ENCODE measurements at regions not wholly inside any gene's neighbourhood (a gene's known extent, or its start where the extent isn't known, plus 50 kb on each side); places are given as distances from the start of the nearest gene placed in this dataset.

DNA sequence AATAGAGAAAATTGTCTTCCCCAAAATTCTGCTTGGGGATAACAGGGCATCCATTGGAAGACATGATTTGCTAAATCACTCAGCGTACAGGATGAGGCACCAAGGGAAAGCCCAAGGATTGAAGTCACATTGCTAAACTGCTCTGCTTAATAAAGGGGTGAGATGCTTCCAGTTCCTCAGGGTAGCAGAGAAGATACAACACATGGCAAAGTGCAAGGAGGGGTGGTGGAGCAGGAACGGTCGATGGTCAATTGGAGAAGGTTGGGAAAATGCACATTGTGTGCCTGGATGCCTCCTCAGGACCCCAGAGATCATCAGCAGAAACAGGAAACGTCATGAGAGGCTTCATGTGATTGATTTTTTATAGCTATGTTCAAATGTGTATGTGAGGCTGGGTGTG is 116.3 kb upstream of the SOX1 start:
- no peak for DNase-seq (ENCODE audit: low spot score)

DNA sequence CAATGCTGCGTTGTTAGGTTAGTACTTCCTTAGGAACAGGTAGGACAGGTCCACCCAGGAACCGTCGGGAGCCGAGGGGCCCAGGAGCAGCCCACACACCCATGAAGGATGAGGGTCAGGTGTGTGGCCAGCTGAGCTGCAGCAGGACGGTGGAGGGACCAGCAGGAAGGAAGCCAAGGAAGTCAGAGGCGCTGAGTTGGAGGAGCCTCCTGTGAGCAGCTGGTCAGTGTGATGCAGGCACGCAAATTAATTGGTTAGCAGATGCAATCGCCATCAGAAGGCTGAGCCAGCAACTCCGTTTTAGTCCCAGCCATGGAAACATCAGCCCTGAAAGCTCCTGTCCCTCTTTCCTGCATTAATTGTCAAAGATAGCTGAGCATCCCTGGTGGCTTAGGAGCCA is 114.9 kb upstream of the SOX1 start:
- no peak for DNase-seq (ENCODE audit: low spot score)

DNA sequence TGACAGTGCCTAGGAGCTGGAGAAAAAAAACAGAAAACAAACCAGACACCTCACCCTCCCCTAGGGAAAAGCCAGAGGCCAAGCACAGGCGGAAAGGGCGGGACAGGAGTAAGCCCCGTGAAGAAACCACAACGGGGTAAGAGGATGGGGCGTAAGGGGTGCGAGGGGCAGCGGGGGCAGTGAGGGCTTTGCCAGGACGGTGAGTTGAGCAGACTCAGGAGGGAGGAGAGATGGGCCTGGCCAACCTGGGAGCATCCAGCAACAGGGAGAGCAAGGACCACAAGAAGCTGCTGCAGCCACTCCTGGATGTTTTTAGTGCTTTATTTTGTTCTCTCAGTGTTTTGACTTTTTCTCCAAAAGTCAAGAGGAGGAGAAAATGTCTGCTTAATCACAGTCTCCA is 114.1 kb upstream of the SOX1 start:
- DNase-seq (ENCODE audit: low spot score): no peak

DNA sequence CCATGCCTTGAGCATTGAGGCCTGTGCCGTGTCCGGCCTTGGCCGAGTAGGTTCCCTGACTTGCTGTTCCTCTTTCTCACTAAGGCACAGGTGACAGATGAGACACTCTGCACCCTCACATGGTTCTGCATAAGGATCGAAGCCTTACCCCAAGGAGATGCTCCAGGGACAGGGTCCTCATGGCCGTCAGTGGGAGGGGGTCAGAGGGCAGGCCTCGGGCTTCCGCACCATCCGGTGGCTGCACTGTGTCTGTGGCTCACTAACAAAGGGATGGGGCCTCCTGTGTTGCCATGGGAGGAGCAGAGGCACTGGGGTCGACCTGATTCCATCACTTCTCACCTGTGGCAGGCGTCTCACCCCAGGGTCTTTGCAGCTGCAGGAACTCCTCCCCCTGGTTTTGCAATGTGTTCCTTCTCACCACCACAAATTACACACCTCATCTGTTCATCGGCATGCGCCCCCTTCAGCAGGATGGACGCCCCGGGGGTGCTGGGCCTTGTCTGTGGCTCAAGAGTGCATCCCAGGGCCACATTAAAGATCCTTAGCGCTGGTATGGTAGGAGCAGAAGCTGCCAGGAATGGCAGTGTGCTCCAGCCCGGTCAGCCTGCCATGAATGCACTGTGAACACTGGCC is 113.3 kb upstream of the SOX1 start:
- DNase-seq (ENCODE audit: low spot score): no peak

DNA sequence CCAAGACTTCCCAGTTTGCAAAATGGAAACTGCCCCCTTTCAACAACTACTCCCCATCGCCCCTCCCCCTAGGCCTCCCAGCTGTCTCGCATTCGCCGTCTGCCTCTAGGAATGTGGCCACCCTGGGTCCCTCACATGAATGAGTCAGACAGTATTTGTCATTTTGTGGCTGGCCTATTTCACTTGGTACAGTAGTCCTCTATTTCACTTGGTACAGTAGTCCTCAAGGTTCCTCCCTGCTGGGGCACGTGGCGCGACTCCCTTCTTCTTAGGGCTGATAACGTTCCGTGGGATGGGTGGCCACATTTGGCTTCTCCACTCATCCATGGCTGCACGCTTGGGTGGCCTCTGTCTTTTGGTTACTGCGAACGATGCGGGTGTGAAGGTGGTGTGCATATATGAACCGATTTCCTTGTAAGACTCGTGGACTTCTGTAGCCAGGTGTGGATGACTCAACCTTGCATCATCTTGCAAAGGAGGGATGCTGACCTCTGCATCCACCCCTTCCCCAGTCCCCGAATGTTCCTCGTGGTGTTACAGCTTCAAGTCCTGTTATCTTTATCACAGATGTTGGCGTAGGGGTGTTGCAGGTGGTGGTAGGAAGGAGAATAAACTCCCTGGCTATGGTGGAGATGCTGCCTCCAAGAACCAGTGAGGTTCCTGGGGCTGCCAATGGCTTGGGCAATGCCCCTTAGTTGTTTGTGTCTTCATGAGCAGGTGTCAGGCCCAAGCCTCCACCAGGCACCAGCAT is 112.1 kb upstream of the SOX1 start:
- DNase-seq (ENCODE audit: low spot score): peak; percentile 66

DNA sequence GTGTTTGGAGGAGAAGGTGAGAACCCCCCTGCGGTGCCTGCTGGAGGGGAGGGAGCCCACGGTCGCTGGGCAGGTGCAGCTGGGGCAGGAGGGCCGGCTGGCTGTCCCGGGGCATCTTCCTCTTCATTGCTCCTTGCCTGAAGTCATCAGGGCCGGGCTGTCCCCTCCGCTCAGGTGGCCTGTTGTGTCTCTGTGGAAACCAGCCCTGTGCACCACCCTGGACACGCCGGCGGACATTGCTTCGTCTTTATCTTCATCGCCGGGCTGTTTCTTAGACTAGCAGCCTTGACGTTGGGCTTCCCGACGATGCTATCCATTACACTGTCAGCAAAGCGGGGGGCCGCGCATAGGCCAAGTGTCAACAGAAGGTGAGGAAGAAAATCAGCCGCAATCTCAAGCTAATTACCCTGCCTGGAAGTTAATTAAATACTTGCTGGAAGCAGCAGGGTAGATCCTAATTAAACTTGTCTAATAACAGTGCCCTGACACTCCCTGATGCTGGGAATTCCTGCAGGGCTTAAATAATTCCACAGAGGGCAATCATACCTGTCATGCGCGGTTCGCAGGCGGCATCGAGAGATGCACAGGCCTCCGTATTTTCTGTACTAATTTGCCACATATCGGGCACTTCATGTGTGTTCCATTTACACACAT is 111.4 kb upstream of the SOX1 start:
- DNase-seq (ENCODE audit: low spot score): no peak

DNA sequence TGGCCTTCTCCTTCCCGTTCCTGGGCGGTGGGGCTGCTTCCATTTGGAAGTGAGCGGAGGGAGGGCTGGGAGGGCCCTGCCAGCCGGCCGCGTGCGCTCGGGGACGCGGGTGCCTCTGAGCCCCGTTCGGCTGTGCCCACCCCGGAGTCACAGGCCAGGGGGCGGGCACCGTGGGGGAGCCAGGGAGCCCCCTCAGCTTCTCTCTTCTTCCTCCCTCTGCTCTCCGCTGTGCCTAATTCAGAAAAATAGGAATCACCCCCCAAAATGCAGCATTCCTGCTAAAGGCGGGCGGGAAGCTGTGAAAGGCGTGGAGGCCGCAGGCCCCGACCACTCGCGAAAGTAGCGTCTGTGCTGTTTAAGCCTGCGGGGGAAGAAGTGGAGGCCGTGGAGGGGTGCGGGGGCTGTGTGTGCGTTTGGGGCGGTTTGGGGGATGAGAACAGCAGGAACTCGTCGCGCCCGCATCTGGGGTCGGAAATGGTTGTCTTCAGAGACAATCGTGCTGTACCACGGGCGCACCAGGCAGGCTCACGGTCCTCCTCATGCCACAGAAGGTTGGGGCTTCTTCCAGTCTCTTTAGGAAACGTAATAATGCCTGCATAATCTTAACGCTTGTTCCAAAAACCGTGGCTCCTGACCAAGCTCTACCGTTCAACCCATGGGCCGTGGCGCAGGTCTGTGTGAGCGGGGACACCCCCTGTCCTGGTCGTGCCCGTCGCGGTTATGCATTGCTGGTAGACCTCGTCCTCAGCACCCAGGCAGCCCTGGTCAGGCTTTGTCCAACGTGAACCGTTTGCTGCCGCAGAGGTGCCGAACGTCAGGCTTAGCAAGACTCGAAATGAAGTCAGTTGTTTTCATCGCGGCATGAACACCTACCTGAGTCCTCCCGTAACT is 110.4 kb upstream of the SOX1 start:
- DNase-seq (ENCODE audit: low spot score): no peak

DNA sequence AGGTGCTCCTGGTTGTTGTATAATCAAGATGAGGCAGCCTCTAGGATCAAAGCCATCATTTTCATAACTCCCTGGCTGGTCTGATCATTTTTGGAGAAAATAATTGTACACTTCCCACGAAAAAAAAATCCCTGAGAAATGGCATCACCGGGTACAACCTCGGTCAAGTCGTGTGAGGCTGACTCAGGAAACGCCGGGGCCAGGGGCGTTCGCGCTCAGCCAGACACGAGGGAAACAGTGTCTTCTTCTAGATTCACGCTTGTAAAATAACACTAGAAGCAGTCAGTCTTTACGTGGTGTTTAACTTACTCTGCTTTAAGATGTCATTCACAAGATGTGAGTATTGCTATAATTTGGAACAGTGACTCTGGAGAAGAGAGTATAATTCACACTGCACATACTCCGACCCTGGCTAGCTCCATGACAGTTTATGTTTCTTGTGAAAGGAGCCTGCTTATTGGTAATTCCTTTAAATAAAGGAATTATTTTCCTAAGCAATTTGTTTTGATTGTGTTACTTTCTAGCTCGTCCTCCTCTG is 109.0 kb upstream of the SOX1 start:
- no peak for DNase-seq (ENCODE audit: low spot score)

DNA sequence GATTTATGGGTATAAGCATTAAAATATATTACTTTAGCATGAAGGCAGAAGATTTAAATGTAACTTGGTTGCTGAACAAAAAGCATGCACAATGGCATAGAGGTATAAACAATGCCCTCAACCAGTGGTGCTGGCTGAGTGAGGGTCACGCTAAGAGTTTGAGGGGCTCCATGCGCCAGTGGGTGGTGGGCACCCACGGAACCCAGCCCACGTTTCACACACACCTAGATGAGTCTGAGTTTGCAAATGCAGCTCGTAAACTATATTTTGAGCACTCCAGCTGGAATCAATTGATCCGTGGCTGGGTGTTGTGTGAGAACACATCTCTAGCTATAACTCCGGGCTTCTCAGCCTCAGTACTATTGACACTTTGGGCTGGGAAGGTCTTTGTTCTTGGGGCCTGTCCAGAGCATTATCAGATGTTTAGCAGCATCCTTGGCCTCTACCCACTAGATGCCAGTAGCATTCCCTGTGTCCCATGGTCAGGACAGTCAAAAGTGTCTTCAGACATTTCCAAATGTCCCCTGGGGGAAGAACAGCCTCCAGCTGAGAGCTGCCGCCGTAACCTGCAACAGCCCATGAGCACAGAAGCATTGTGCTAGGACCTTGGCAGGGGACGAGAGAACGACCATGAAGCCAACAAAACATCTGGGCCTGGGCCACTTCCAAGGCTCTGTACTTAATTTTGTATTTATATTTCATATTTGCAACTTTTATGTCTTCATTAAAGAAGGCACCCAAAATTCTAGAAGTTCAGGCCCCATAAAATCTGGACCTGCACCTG is 108.1 kb upstream of the SOX1 start:
- no peak for DNase-seq (ENCODE audit: low spot score)

DNA sequence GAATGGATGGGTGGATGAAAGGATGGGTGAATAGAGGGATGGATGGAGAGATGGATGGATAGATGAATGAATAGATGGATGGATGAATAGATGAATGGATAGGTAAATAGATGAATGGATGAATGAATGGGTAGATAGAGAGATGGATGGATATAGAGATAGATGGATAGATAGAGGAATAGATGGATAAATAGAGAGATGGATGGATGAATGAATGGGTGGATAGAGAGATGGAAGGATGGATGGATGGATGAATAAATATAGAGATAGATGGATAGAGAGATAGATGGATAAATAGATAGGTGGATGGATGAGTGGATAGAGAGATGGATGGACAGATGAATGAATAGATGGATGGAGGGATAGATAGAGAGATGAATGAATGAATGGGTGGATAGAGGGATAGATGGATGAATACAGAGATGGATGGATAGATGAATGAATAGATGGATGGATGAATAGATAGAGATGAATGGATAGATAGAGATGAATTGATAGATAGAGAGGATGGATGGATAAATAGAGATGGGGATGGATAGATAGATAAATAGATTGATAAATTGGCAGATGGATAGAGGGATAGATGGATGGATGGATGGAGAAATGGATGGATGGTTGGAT is 106.7 kb upstream of the SOX1 start:
- DNase-seq (ENCODE audit: low spot score): no peak

DNA sequence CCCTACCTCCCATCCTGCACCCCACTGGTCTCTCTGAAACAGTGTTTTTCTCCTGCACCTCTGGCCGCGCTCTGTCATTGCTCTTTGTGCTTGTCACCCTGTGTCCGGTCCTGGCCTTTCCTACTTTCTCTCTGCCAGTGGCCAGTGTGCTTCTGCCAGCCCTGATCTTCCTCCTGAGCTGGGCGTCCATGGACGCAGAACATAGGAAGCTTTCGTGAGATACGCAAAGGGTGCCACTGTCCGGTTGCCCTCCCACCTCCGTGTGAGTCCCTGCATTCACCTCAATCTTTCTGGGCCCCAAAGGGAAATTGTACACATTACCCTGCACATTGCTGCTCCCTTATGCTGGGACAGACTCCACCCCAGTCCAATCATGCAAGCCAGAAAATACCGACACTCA is 105.7 kb upstream of the SOX1 start:
- no peak for DNase-seq (ENCODE audit: low spot score)

DNA sequence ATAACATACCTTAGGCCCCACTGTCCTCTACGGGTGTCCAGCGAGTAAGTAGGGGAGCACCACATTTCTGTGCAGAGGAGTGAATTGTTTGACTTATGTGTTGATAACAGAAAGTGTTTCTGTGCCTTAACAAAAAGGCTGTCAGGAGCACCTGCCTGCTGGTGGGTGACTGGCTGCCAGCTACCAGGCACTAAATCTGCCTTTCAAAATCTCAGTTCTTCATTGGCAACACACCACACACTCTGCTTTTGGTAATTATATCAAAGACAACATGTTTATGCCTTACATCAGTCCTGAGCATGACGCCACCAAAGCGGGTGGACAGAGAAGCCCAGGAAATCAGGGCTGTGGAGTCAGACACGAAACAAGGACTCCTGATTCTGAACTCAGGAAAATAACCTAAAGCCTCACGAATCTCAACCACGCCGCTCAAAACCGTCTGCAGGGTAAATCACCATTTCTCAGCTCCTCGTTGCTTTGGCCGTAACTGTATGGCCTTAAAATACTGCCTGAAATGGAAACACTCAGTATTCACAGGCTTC is 105.2 kb upstream of the SOX1 start:
- no peak for DNase-seq (ENCODE audit: low spot score)

DNA sequence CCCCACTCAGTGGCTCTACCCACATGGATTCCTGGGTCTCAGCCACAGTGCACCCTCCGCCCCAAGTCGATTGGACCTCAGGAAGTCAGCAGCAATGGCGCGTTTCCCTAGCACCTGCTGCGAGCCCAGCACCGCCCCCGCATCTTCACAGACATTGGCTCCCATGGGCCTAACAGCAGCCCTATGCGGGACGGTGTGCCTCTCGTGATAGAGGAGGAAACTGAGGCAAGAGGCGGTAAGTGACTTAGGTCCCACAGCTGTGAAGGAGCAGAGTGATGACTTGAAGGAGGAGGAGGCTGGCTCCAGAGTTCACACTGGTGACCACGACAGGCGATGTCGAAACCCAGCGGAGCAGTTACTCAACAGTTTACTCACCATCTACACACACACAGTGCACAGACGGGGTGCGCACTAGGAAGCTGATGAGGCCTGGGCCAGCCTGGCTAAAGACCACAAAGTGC is 104.5 kb upstream of the SOX1 start:
- no peak for DNase-seq (ENCODE audit: low spot score)

DNA sequence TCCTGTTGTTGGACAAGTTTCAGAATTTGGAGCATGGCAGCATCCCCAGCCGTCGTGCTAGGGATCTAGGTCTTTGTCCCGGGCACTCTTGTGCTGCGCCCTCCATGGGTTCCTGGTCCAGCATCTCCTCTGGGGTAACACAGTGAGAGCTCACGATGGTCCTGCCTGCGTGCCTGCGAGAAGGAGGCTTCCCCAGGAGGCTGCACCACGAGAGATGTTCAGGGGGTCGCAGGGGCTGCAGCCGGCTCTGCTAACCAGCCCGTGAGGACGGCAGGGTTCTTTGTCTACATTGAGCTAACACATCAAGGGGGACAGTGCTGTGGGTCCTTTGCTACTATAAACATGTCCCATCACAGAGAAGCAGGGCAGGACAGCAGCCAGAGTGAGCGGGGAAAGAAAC is 103.9 kb upstream of the SOX1 start:
- DNase-seq (ENCODE audit: low spot score): no peak

DNA sequence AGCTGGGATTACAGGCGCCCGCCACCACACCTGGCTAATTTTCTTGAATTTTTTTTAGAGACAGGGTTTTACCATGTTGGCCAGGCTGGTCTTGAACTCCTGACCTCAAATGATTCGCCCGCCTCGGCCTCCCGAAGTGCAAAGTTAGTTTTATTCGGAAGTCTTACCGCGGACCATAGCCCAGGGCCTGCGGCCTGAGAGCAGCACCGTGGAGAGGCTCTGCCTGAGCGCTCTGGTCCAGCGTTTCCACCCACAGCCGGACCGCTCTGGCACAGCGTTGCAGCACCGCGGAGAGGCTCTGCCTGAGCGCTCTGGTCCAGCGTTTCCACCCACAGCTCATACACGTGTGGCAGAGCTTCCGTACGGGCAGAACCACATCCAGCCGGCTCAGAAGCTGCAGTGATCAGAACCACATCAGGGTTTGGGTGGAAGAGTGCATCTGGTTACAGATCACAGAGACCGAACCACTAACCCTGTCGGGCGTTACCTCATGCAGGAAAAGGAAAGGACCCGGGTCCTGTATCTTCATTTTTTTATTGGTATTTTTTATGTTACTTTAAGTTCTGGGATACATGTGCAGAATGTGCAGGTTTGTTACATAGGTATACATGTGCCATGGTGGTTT is 102.4 kb upstream of the SOX1 start:
- DNase-seq (ENCODE audit: low spot score): no peak

DNA sequence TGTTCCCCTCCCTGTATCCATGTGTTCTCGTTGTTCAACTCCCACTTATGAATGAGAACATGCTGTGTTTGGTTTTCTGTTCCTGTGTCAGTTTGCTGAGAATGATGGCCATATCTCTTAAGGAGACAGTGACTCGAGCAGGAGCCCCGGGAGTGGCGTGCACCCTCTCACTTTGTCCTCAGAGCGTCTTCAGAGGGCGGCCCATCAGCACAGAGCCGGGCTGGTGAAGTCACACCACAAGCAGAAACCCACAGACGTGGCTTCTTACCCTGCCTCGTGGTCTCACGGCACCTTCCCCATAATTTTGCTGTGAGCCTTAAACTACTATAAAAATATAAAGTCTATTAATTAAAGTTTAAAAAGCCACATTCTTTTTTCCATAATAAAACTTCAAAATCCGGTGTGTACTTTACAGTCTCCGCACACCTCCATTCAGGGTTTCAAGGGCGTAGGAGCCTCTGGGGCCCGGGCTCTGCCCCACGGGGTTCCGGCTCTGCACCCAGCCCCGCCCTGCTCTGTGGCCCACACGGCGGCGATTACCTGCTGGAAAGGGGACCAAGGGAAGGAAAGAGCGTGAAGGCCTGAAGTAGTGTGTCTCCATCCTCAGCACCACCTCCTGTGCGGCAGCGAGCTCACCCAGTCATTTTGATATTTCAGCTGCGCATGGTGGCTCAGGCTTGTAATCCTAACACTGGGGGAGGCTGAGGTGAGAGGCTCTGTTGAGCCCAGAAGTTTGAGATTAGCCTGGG is 101.3 kb upstream of the SOX1 start:
- no peak for DNase-seq (ENCODE audit: low spot score)

DNA sequence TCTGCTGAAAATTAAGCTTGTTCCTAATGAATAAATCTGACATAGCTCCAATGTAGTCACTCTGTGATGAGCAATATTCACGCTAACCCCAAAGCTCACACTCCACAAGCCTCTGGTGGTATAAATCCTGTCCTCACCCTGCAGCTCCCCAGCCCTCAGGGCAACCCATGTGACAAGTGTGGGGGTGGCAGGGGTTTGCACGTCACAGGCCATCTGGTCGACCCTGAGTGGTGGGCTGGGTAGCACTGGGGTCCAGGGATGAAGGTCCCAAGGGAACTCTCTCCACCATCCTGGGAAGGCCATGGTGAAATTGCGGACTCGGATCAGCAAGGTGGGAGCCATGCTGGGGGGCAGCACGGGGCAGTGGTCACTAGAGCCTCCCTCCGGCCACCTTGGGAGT is 100.0 kb upstream of the SOX1 start:
- DNase-seq (ENCODE audit: low spot score): no peak

DNA sequence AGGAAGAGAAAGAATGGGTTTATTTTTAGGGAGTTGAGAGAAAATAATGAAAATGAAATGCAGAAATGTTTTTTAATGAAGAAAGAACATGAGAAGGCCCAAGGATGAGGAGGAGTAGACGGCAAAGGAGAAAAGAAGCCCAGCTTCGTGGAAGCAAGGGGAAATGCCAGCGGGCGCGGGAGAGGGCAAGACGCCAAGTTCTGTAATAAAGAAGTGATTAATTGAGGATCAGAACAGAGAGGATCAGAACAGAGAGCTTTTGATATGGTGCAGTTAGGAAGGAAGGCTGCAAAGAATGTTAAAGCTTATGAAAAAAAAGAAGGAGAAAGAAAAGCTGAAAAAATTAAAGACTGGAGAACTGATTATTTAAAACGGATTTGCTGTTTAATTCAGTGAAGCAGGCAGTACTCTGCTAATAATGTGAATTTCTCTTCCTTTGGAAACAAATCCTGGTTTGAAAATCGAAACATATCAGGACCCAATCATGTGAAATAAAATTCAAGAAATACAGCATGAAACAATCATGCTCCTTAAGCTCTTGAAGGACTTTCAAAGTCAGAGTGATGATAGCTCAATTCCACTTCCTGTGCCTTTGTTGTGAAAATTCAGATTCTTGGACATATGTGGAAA is 99.3 kb upstream of the SOX1 start:
- DNase-seq (ENCODE audit: low spot score): no peak
